ENCODE measurements at regions not wholly inside any gene's neighbourhood (a gene's known extent, or its start where the extent isn't known, plus 50 kb on each side); places are given as distances from the start of the nearest gene placed in this dataset.
A peak's percentile ranks its signal among the peaks of the same experiment; 100 is the strongest.
"Not testable (repeated sequence)": the region's sequence is repeated elsewhere in the genome, so short reads cannot be mapped to it uniquely, and the experiment has no call there.

GRCh38 chr7:159335181-159335926 is 190.7 kb upstream of the VIPR2 start:
- in situ Hi-C loops (cut with MboI; ENCODE audit: low pct_unique_long_range_greater_than_20kb in 2 of 9, low sequenced_read_pairs in 9 of 9, unreplicated experiment in 9 of 9); ATAC-seq (replicated peaks in 6 of 8); H3K4me1 ChIP-seq (replicated peaks in 1 of 2); H3K27ac ChIP-seq; H3K4me3 ChIP-seq: not testable (repeated sequence)
- 18 to 100% (median 79%) methylated on average over 2 to 28 of the region's 39 CpGs; no CpG with 5 or more reads in 4 of the 10 experiments for WGBS, 10 experiments

GRCh38 chr7:159332854-159333479 is 188.3 kb upstream of the VIPR2 start:
- H3K27ac ChIP-seq; H3K4me3 ChIP-seq; H3K4me1 ChIP-seq (replicated peaks in 1 of 2); in situ Hi-C loops (cut with MboI; ENCODE audit: low pct_unique_long_range_greater_than_20kb in 2 of 9, low sequenced_read_pairs in 9 of 9, unreplicated experiment in 9 of 9); ATAC-seq (replicated peaks in 6 of 8): not testable (repeated sequence)
- WGBS, 10 experiments, result no CpG with 5 or more reads among the region's 1 CpG

DNA sequence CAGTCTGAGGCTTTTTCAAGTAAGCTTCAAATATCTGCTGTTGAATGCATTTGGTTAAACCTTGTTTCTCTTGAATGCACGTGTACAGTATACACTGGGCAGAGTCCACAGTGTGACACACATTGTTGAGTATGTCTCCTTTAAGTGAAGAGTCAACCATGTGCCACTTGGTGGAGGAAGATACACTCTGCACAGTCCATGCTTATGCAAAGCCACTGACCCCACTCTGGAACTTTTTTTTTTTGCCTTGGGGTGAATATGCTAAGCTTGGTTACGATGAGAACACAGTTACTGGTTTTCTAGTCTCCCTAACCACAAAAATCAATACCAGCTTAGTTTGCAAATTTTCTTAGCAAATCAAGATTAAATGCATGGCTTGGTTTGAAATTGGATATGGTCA is 186.8 kb upstream of the VIPR2 start:
- Histone ChIP-seq H3K4me1 (replicated peaks in 1 of 2) (no peaks in the 10 kb centered on the region), H3K4me3 (no peak overlapping the region), H3K27ac (no peak overlapping the region)
- peak in 3 of 8 experiments; percentile 96 to 97 (median 96) for ATAC-seq (replicated peaks in 6 of 8)
- 0 to 38% (median 24%) methylated on average over 1 to 2 of the region's 2 CpGs; no CpG with 5 or more reads in 2 of the 10 experiments for whole genome bisulfite sequencing, 10 experiments
- in situ Hi-C loops (cut with MboI; ENCODE audit: low pct_unique_long_range_greater_than_20kb in 2 of 9, low sequenced_read_pairs in 9 of 9, unreplicated experiment in 9 of 9), result no loop called here

DNA sequence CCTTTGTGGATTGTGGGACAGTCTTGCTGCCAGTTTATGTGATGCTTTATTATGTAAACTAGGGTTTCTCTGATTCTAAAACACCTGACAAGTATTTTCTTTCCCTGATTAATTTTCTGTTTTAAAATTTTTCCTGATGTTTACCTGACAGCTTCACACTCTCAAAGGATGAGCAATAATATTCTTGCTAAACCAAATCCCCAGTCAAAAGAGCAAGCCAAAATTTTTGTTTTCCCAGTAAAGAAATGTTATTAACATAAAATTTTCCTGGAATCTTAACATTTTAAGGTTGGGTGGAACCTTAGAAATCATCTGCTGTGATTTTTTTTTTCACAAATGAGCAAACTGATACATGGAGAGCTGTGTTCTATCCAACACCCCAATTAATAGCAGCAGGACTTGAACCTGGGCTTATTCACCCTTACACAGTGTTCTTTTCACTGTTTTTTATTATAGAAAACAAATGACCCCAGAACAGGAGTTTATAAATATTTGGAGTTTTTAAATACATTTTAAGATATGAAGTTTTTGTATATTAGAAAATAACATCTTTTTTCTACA is 185.2 kb upstream of the VIPR2 start:
- no peak for ATAC-seq (replicated peaks in 6 of 8)
- Histone ChIP-seq H3K4me1 (replicated peaks in 1 of 2) (no peaks in the 10 kb centered on the region), H3K4me3 (no peak overlapping the region), H3K27ac (no peak overlapping the region)
- in situ Hi-C loops (cut with MboI; ENCODE audit: low pct_unique_long_range_greater_than_20kb in 2 of 9, low sequenced_read_pairs in 9 of 9, unreplicated experiment in 9 of 9), result no loop called here

- H3K4me1 ChIP-seq (replicated peaks in 1 of 2), result no peaks in the 10 kb centered on the region
- no peak for ATAC-seq (replicated peaks in 6 of 8)
- no peak overlapping the region for H3K27ac ChIP-seq
- in situ Hi-C loops (cut with MboI; ENCODE audit: low pct_unique_long_range_greater_than_20kb in 2 of 9, low sequenced_read_pairs in 9 of 9, unreplicated experiment in 9 of 9), result no loop called here
- H3K4me3 ChIP-seq, result no peak overlapping the region
Observed at GRCh38 chr7:159328096-159328495, 183.4 kb upstream of the VIPR2 start.

DNA sequence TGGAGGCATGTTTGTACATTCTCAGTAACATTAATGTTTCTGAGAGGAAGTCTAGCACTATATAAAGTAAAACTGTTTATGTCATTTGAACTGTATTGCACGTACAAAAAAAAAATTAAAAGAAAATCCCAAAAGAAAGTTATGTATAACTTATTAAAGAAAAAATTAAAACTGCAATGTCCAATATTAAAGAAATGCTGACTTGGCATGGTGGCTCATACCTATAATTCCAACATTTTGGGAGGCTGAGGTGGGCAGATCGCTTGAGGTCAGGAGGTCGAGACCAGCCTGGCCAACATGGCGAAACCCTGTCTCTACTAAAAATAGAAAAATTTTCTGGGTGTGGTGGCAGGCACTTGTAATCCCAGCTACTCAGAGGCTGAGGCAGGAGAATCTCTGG is 178.7 kb upstream of the VIPR2 start:
- Histone ChIP-seq H3K27ac (no peak overlapping the region), H3K4me3 (no peak overlapping the region), H3K4me1 (replicated peaks in 1 of 2) (no peaks in the 10 kb centered on the region)
- in situ Hi-C loops (cut with MboI; ENCODE audit: low pct_unique_long_range_greater_than_20kb in 2 of 9, low sequenced_read_pairs in 9 of 9, unreplicated experiment in 9 of 9), result no loop called here
- ATAC-seq (replicated peaks in 6 of 8), result no peak
- WGBS, 10 experiments, result 25 to 84% (median 69%) methylated on average over 2 to 4 of the region's 4 CpGs; no CpG with 5 or more reads in 1 of the 10 experiments

DNA sequence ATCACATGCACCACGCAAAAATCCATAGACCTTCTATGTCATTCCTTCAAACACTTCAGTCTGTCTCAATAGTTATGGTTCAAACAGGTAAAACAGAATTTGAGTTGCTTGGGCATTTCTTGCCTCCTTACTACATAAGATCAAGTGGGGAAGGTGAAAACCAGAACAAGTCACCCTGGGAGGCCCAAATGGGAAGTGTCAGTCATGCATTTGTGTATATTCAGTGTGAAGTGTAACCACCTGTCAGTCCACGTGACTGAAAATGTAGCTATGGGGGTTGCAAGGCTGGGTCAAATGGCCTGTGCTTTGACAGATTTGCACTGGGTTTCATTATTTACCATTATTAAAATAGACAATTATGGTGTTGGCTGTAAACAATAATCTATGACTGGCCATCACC is 176.6 kb upstream of the VIPR2 start:
- Histone ChIP-seq H3K4me1 (replicated peaks in 1 of 2) (no peaks in the 10 kb centered on the region), H3K4me3 (no peak overlapping the region), H3K27ac (no peak overlapping the region)
- ATAC-seq (replicated peaks in 6 of 8), result peak in 2 of 8 experiments; percentile 41 to 46
- WGBS, 10 experiments, result 7 to 80% (median 34%) methylated on average over 1 to 2 of the region's 2 CpGs; no CpG with 5 or more reads in 3 of the 10 experiments
- in situ Hi-C loops (cut with MboI; ENCODE audit: low pct_unique_long_range_greater_than_20kb in 2 of 9, low sequenced_read_pairs in 9 of 9, unreplicated experiment in 9 of 9), result no loop called here

GRCh38 chr7:159318682-159319351 is 174.2 kb upstream of the VIPR2 start:
- in situ Hi-C loops (cut with MboI; ENCODE audit: low pct_unique_long_range_greater_than_20kb in 2 of 9, low sequenced_read_pairs in 9 of 9, unreplicated experiment in 9 of 9), result no loop called here
- no peak for ATAC-seq (replicated peaks in 6 of 8)
- Histone ChIP-seq H3K27ac (no peak overlapping the region), H3K4me1 (replicated peaks in 1 of 2) (no peaks in the 10 kb centered on the region), H3K4me3 (no peak overlapping the region)
- 4 to 69% (median 26%) methylated on average over 2 to 4 of the region's 4 CpGs for WGBS, 10 experiments

DNA sequence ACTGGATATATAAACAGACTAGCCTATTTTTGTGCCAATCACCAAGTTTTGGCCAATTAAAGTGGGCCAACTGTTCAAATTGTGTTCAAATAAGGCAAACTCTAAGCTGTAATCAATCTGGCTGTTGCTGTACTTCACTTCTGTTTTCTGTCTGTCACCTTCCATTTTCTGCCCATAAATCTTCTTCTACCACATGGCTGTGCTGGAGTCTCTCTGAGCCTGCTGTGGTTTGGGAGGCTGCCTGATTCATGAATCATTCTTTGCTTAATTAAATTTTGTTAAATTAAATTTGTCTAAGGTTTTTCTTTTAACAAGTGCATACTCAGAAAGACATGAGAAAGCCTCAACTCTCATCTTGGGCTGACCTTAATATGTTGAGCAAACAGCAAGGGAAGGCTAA is 172.6 kb upstream of the VIPR2 start:
- in situ Hi-C loops (cut with MboI; ENCODE audit: low pct_unique_long_range_greater_than_20kb in 2 of 9, low sequenced_read_pairs in 9 of 9, unreplicated experiment in 9 of 9), result no loop called here
- H3K27ac ChIP-seq, result no peak overlapping the region
- H3K4me1 ChIP-seq (replicated peaks in 1 of 2), result no peaks in the 10 kb centered on the region
- ATAC-seq (replicated peaks in 6 of 8), result peak in 1 of 8 experiments; percentile 13
- no peak overlapping the region for H3K4me3 ChIP-seq

GRCh38 chr7:159311172-159311494 is 166.5 kb upstream of the VIPR2 start:
- 20 to 100% (median 86%) methylated on average over 1 of the region's 1 CpG; no CpG with 5 or more reads in 3 of the 10 experiments for WGBS, 10 experiments
- Histone ChIP-seq H3K4me1 (replicated peaks in 1 of 2) (no peaks in the 10 kb centered on the region), H3K27ac (no peak overlapping the region), H3K4me3 (no peak overlapping the region)
- in situ Hi-C loops (cut with MboI; ENCODE audit: low pct_unique_long_range_greater_than_20kb in 2 of 9, low sequenced_read_pairs in 9 of 9, unreplicated experiment in 9 of 9), result no loop called here
- peak in 1 of 8 experiments; percentile 16 for ATAC-seq (replicated peaks in 6 of 8)

GRCh38 chr7:159310457-159311171 is 165.9 kb upstream of the VIPR2 start:
- no peaks in the 10 kb centered on the region for H3K4me1 ChIP-seq (replicated peaks in 1 of 2)
- H3K4me3 ChIP-seq, result no peak overlapping the region
- H3K27ac ChIP-seq, result no peak overlapping the region
- in situ Hi-C loops (cut with MboI; ENCODE audit: low pct_unique_long_range_greater_than_20kb in 2 of 9, low sequenced_read_pairs in 9 of 9, unreplicated experiment in 9 of 9), result no loop called here
- ATAC-seq (replicated peaks in 6 of 8), result peak in 3 of 8 experiments; percentile 86 to 97 (median 95)
- 0 to 62% (median 18%) methylated on average over 2 to 5 of the region's 5 CpGs; no CpG with 5 or more reads in 1 of the 10 experiments for WGBS, 10 experiments

DNA sequence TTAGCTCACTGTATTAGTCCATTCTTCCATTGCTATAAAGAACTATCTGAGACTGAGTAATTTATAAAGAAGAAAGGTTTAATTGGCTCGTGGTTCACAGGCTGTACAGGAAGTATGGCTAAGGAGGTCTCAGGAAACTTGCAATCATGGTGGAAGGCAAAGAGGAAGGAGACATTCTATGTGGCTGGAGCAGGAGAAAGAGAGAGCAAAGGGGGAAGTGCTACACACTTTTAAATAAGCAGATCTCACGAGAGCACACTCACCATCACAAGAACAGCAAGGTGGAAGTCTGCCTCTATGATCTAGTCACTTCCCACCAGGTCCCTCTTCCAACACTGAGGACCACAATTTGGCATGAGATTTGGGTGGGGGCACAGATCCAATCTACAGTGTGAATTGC is 164.5 kb upstream of the VIPR2 start:
- H3K27ac ChIP-seq; H3K4me3 ChIP-seq; in situ Hi-C loops (cut with MboI; ENCODE audit: low pct_unique_long_range_greater_than_20kb in 2 of 9, low sequenced_read_pairs in 9 of 9, unreplicated experiment in 9 of 9); H3K4me1 ChIP-seq (replicated peaks in 1 of 2); ATAC-seq (replicated peaks in 6 of 8): not testable (repeated sequence)
- WGBS, 10 experiments, result 0 to 67% (median 33%) methylated on average over 1 to 2 of the region's 2 CpGs; no CpG with 5 or more reads in 4 of the 10 experiments

GRCh38 chr7:159306012-159306411 is 161.3 kb upstream of the VIPR2 start:
- no peak for ATAC-seq (replicated peaks in 6 of 8)
- no peak overlapping the region for H3K4me3 ChIP-seq
- no peaks in the 10 kb centered on the region for H3K4me1 ChIP-seq (replicated peaks in 1 of 2)
- 0 to 100% (median 75%) methylated on average over 2 of the region's 2 CpGs; no CpG with 5 or more reads in 3 of the 10 experiments for WGBS, 10 experiments
- in situ Hi-C loops (cut with MboI; ENCODE audit: low pct_unique_long_range_greater_than_20kb in 2 of 9, low sequenced_read_pairs in 9 of 9, unreplicated experiment in 9 of 9), result no loop called here
- no peak overlapping the region for H3K27ac ChIP-seq
